Fibroblast of mammary gland (primary cell): ENCODE measurements at regions not wholly inside any gene's neighbourhood (a gene's known extent, or its start where the extent isn't known, plus 50 kb on each side); places are given as distances from the start of the nearest gene placed in this dataset.
A peak's percentile ranks its signal among the peaks of the same experiment; 100 is the strongest.
"Not testable (repeated sequence)": the region's sequence is repeated elsewhere in the genome, so short reads cannot be mapped to it uniquely, and the experiment has no call there.

Experiments used
- DNase-seq: peaks from one replicate; pipeline ENCODE4 v3.0.0-alpha.2; 2010; ENCODE audit warnings: low read depth
- H3K4me3 ChIP-seq: 2 replicates; pipeline ENCODE4 v1.5.1; 2011; ENCODE audit warnings: low read depth, mild to moderate bottlenecking, low read length, moderate library complexity; ENCODE audit not compliant: control insufficient read depth
- CTCF ChIP-seq: conservative IDR thresholded peaks from 2 replicates; pipeline ENCODE4 v1.5.1; 2011; ENCODE audit warnings: low read depth, low read length, inconsistent platforms; ENCODE audit not compliant: control insufficient read depth, insufficient read depth

GRCh38 chr1:217135987-217136894 is 413.0 kb upstream of the ESRRG start:
- no peak for DNase-seq
- TF ChIP-seq CTCF, result no peak
- H3K4me3 ChIP-seq, result no peak overlapping the region

GRCh38 chr1:217135569-217135915 is 412.3 kb upstream of the ESRRG start:
- no peak for TF ChIP-seq CTCF
- DNase-seq, result no peak
- H3K4me3 ChIP-seq, result peak overlapping the region; percentile 29

GRCh38 chr1:217134857-217135568 is 411.8 kb upstream of the ESRRG start:
- H3K4me3 ChIP-seq, result peak overlapping the region; percentile 19
- TF ChIP-seq CTCF, result no peak
- DNase-seq, result peak; percentile 5

GRCh38 chr1:217133958-217134856 is 411.0 kb upstream of the ESRRG start:
- DNase-seq, result peak; percentile 19
- no peak overlapping the region for H3K4me3 ChIP-seq
- TF ChIP-seq CTCF, result no peak

GRCh38 chr1:217133092-217133491 is 409.9 kb upstream of the ESRRG start:
- TF ChIP-seq CTCF, result no peak
- no peak for DNase-seq
- H3K4me3 ChIP-seq, result no peak overlapping the region

GRCh38 chr1:217123340-217123739 is 400.1 kb upstream of the ESRRG start:
- H3K4me3 ChIP-seq, DNase-seq: not testable (repeated sequence)
